Astrocyte (in vitro differentiated cells and primary cell): ENCODE measurements at regions not wholly inside any gene's neighbourhood (a gene's known extent, or its start where the extent isn't known, plus 50 kb on each side); places are given as distances from the start of the nearest gene placed in this dataset.

Source experiments
- CTCF ChIP-seq: IDR thresholded peaks from 2 replicates; pipeline ENCODE4 v1.5.1; 2011; ENCODE audit warnings: low read depth, mild to moderate bottlenecking, inconsistent platforms, low read length, moderate library complexity; ENCODE audit not compliant: insufficient read depth
- EZH2 ChIP-seq: IDR thresholded peaks from 2 replicates; pipeline ENCODE4 v1.6.1; 2012; ENCODE audit warnings: mild to moderate bottlenecking, low read length, inconsistent platforms; ENCODE audit not compliant: insufficient read depth

GRCh38 chr10:59595593-59595992, 114.1 kb downstream of the SLC16A9 start:
- no peak for TF ChIP-seq EZH2
- no peak for TF ChIP-seq CTCF
